Astrocyte of the spinal cord (primary cell): ENCODE measurements at regions not wholly inside any gene's neighbourhood (a gene's known extent, or its start where the extent isn't known, plus 50 kb on each side); places are given as distances from the start of the nearest gene placed in this dataset.

ENCODE experiments used
- DNase-seq: peaks from one replicate; pipeline ENCODE4 v3.0.0; 2011; ENCODE audit warnings: low read depth, low spot score
- H3K4me3 ChIP-seq: 2 replicates; pipeline ENCODE4 v1.5.1; 2011; ENCODE audit warnings: low read depth, mild to moderate bottlenecking, low read length, moderate library complexity
- CTCF ChIP-seq: IDR thresholded peaks from 2 replicates; pipeline ENCODE4 v1.5.1; 2012; ENCODE audit warnings: low read depth, mild to moderate bottlenecking, low read length, inconsistent platforms
- in situ Hi-C: cut with HindIII; loops from 2 replicates; pipeline ENCODE4 v1.10.0; 2017; ENCODE audit warnings: low sequenced_read_pairs

GRCh38 chr2:65486282-65486681 is 53.9 kb upstream of the SPRED2 start:
- TF ChIP-seq CTCF: no peak
- H3K4me3 ChIP-seq: no peak overlapping the region
- DNase-seq: no peak
- in situ Hi-C loops: no loop called here

- TF ChIP-seq CTCF: no peak
- in situ Hi-C loops: no loop called here
- no peak for DNase-seq
- H3K4me3 ChIP-seq: no peak overlapping the region
These were observed 53.4 kb upstream of the SPRED2 start for GRCh38 chr2:65485839-65486238.

GRCh38 chr2:65483763-65484162 is 51.4 kb upstream of the SPRED2 start:
- no peak for DNase-seq
- H3K4me3 ChIP-seq: no peak overlapping the region
- in situ Hi-C loops: no loop called here
- TF ChIP-seq CTCF: no peak

- in situ Hi-C loops: no loop called here
- DNase-seq: no peak
- no peak overlapping the region for H3K4me3 ChIP-seq
- no peak for TF ChIP-seq CTCF
These were observed 50.6 kb upstream of the SPRED2 start for GRCh38 chr2:65482971-65483370.
